Thyroid gland (tissue), 4 donors: ENCODE measurements at regions not wholly inside any gene's neighbourhood (a gene's known extent, or its start where the extent isn't known, plus 50 kb on each side); places are given as distances from the start of the nearest gene placed in this dataset.

Source experiments
- DNase-seq, 2 donors: peaks; one replicate each; pipeline ENCODE4 v3.0.0-alpha.2; 2019
- H3K27ac ChIP-seq, 3 donors: fragments of 200-600 bp; sonication (generic); 1 replicate in 2 of 3; 2 replicates in 1 of 3; pipeline ENCODE4 v1.5.1; 2016 to 2019; ENCODE audit warnings: mild to moderate bottlenecking in 1 of 3, moderate library complexity in 1 of 3
- H3K27me3 ChIP-seq: fragments of 200-600 bp; sonication (generic); one replicate; pipeline ENCODE4 v1.5.1; 2019
- H3K36me3 ChIP-seq, 2 donors: fragments of 200-600 bp; sonication (generic); one replicate each; pipeline ENCODE4 v1.5.1; 2016 to 2019
- H3K4me1 ChIP-seq, 2 donors: fragments of 200-600 bp; sonication (generic); one replicate each; pipeline ENCODE4 v1.5.1; 2017 to 2019
- H3K4me3 ChIP-seq, 3 donors: fragments of 200-600 bp; sonication (generic); replicated peaks in 1 of 3; 1 replicate in 2 of 3; 2 replicates in 1 of 3; pipeline ENCODE4 v1.5.1; 2016; ENCODE audit warnings: mild to moderate bottlenecking in 1 of 3
- H3K9me3 ChIP-seq: fragments of 200-600 bp; sonication (generic); one replicate; pipeline ENCODE4 v1.5.1; 2017
- CTCF ChIP-seq, 6 experiments: fragments of 200-600 bp in 3 of 6; fragments of 450-650 bp in 3 of 6; sonication (generic) in 3 of 6; IDR thresholded peaks; one replicate each; pipeline ENCODE4 v1.5.1; 2016 to 2019; ENCODE audit warnings: antibody characterized with exemption in 6 of 6, mild to moderate bottlenecking in 2 of 6, inconsistent platforms in 1 of 6, moderate library complexity in 1 of 6
- POLR2A ChIP-seq, 2 donors: fragments of 450-650 bp; IDR thresholded peaks; one replicate each; pipeline ENCODE4 v1.6.1; 2017; ENCODE audit warnings: antibody characterized with exemption in 2 of 2, mild to moderate bottlenecking in 2 of 2, moderate library complexity in 1 of 2
- WGBS, 2 donors: methylation state at CpG; one replicate each; pipeline ENCODE4 v1.1.5; 2017; 5-methylcytosine and 5-hydroxymethylcytosine counted together
- intact Hi-C: fragments of 100-400 bp; cut with DNase I; formaldehyde crosslinking; loops from one replicate; pipeline ENCODE4 v1.15.1; 2023

GRCh38 chr9:124179196-124180071, 78.3 kb upstream of the NEK6 start:
- Histone ChIP-seq H3K36me3 (no peaks in the 10 kb centered on the region), H3K27ac (no peak overlapping the region), H3K4me3 (no peak overlapping the region), H3K4me1 (peaks cover 0 to 4% of the 10 kb centered on the region in 2 donors), H3K9me3 (no peaks in the 10 kb centered on the region), H3K27me3 (no peaks in the 10 kb centered on the region)
- no peak for TF ChIP-seq POLR2A (IDR thresholded peaks at IDR 0.05)
- 88 to 92% methylated on average over 19 of the region's 19 CpGs for WGBS, 2 donors
- intact Hi-C loops: no loop called here
- no peak for DNase-seq

GRCh38 chr9:124180557-124180956, 77.2 kb upstream of the NEK6 start:
- H3K9me3 ChIP-seq: no peaks in the 10 kb centered on the region
- H3K27ac ChIP-seq: no peak overlapping the region
- no peaks in the 10 kb centered on the region for H3K27me3 ChIP-seq
- TF ChIP-seq POLR2A (IDR thresholded peaks at IDR 0.05) (no peak), CTCF (IDR thresholded peaks at IDR 0.05) (no peak)
- intact Hi-C loops: no loop called here
- H3K4me3 ChIP-seq: no peak overlapping the region
- 8 to 10% methylated on average over 7 of the region's 7 CpGs for WGBS, 2 donors
- peaks cover 0 to 4% of the 10 kb centered on the region in 2 donors for H3K4me1 ChIP-seq
- peak; percentile 73 to 75 for DNase-seq
- no peaks in the 10 kb centered on the region for H3K36me3 ChIP-seq

- no peaks in the 10 kb centered on the region for H3K27me3 ChIP-seq
- peaks cover 0 to 4% of the 10 kb centered on the region in 2 donors for H3K4me1 ChIP-seq
- no peak overlapping the region for H3K27ac ChIP-seq
- no peaks in the 10 kb centered on the region for H3K9me3 ChIP-seq
- no peaks in the 10 kb centered on the region for H3K36me3 ChIP-seq
- intact Hi-C loops: no loop called here
- WGBS, 2 donors: 59% methylated on average over 5 of the region's 5 CpGs
- DNase-seq: no peak
- no peak for TF ChIP-seq CTCF (IDR thresholded peaks at IDR 0.05)
- no peak for TF ChIP-seq POLR2A (IDR thresholded peaks at IDR 0.05)
- H3K4me3 ChIP-seq: no peak overlapping the region
These were observed 75.0 kb upstream of the NEK6 start for GRCh38 chr9:124182741-124183140.

GRCh38 chr9:124183772-124184171, 74.0 kb upstream of the NEK6 start:
- H3K4me3 ChIP-seq: no peak overlapping the region
- no peak for DNase-seq
- H3K27me3 ChIP-seq: no peaks in the 10 kb centered on the region
- peaks cover 0 to 4% of the 10 kb centered on the region in 2 donors for H3K4me1 ChIP-seq
- TF ChIP-seq CTCF (IDR thresholded peaks at IDR 0.05): no peak
- no peak for TF ChIP-seq POLR2A (IDR thresholded peaks at IDR 0.05)
- WGBS, 2 donors: 91 to 93% methylated on average over 3 of the region's 3 CpGs
- no peaks in the 10 kb centered on the region for H3K9me3 ChIP-seq
- intact Hi-C loops: no loop called here
- no peaks in the 10 kb centered on the region for H3K36me3 ChIP-seq
- H3K27ac ChIP-seq: no peak overlapping the region

- H3K9me3 ChIP-seq: no peaks in the 10 kb centered on the region
- no peak for TF ChIP-seq CTCF (IDR thresholded peaks at IDR 0.05)
- no peak for TF ChIP-seq POLR2A (IDR thresholded peaks at IDR 0.05)
- H3K4me3 ChIP-seq: no peak overlapping the region
- no peak for DNase-seq
- 93 to 96% methylated on average over 5 of the region's 5 CpGs for WGBS, 2 donors
- H3K27ac ChIP-seq: no peak overlapping the region
- H3K4me1 ChIP-seq: peaks cover 0 to 4% of the 10 kb centered on the region in 2 donors
- no peaks in the 10 kb centered on the region for H3K27me3 ChIP-seq
- intact Hi-C loops: no loop called here
- no peaks in the 10 kb centered on the region for H3K36me3 ChIP-seq
These were observed 72.3 kb upstream of the NEK6 start for GRCh38 chr9:124185413-124185812.
